HG02798 (cell line): ENCODE measurements at regions not wholly inside any gene's neighbourhood (a gene's known extent, or its start where the extent isn't known, plus 50 kb on each side); places are given as distances from the start of the nearest gene placed in this dataset.
"Not testable (repeated sequence)": the region's sequence is repeated elsewhere in the genome, so short reads cannot be mapped to it uniquely, and the experiment has no call there.

Experiments used
- ATAC-seq: cut with Tn5 transposase; IDR thresholded peaks from one replicate; pipeline ENCODE4 v1.9.1; 2021; ENCODE audit warnings: mild to moderate bottlenecking; ENCODE audit not compliant: unreplicated experiment, poor library complexity

GRCh38 chr6:23661549-23661948 is 464.5 kb upstream of the NRSN1 start:
- no peak for ATAC-seq

- no peak for ATAC-seq
Observed at GRCh38 chr6:23663096-23663495, 462.9 kb upstream of the NRSN1 start.

DNA sequence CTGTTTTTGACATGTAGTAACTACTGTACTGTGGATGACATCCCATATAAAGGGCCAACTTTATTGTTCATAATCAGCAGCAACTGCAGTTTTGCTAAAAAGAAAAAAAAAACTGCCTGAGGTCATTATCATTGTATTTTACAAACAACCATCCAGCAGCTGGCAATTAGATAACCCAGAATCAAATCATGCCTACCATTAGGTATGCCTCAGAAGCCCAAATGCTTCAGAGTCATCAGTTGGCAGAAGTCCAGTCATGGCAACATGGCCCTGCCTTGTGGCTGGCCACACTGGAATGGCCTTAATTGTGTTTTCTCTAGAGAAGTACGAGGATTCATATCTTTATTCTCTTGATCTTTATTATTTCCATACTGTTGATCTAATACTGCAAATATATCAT is 462.4 kb upstream of the NRSN1 start:
- ATAC-seq, result no peak

DNA sequence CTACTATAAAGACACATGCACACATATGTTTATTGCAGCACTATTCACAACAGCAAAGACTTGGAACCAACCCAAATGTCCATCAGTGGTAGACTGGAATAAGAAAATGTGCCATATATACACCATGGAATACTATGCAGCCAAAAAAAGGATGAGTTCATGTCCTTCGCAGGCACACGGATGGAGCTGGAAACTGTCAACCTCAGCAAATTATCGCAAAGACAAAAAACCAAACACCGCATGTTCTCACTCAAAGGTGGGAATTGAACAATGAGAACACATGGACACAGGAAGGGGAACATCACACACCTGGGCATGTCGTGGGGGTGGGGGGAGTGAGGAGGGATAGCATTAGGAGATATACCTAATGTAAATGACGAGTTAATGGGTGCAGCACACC is 460.1 kb upstream of the NRSN1 start:
- not testable (repeated sequence) for ATAC-seq

DNA sequence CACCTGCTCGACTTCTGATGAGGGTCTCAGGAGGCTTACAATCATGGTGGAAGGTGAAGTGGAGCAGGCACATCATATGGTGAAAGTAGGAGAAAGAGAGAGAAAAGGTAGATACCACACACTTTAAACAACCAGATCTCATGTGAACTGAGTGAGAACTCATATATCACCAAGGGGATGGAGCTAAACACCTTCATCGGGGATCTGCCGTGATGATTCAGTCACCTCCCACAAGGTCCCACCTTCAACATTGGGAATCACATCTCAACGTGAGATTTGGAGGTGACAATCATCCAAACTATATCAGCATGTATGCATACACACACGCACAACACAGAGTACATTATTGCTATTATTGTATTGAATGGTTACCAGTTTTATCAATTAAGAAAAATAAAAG is 453.3 kb upstream of the NRSN1 start:
- ATAC-seq, result no peak

DNA sequence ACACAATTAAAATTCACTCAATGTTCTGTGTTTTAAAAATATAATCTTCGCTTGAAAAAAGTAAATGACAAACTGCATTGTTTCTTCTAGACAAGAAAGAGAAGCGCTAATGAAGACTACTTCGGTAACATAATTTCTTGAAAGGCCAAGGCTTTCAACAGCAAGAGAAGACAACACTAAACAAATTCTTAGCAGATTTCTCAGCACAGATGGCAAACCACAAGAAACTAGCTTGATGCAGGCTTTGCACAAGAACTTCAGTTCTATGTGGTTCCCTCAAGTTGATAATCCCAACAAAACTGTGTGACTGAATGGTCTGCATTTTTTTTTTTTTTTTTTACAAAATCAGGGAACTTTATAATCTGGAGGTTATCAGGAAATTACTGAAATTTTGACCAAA is 447.4 kb upstream of the NRSN1 start:
- ATAC-seq, result no peak

GRCh38 chr6:23681743-23682142 is 444.3 kb upstream of the NRSN1 start:
- ATAC-seq, result no peak

- no peak for ATAC-seq
Observed at GRCh38 chr6:23688650-23689049, 437.4 kb upstream of the NRSN1 start.

GRCh38 chr6:23690453-23691049 is 435.5 kb upstream of the NRSN1 start:
- ATAC-seq, result no peak

- ATAC-seq, result no peak
Observed at GRCh38 chr6:23692184-23692583, 433.8 kb upstream of the NRSN1 start.

DNA sequence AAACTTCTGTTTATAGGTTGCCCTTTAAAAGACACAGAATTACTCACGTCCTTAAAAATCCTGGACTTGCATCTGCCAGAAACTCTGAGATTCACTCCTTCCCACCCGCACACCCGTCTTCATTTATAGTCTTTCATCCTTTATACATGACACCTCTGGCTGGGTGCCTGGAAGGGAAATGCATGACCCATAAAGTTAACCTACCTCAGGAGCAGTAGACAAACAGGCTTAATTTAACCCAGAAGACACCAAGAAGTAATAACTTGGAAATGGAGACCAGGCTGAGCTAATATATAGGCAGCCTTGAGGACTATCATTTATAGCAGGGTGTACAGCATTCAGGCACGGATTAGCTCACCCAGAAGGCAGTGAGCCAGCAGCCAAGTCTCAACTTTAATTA is 429.0 kb upstream of the NRSN1 start:
- no peak for ATAC-seq

- no peak for ATAC-seq
Observed at GRCh38 chr6:23704479-23705052, 421.4 kb upstream of the NRSN1 start.

DNA sequence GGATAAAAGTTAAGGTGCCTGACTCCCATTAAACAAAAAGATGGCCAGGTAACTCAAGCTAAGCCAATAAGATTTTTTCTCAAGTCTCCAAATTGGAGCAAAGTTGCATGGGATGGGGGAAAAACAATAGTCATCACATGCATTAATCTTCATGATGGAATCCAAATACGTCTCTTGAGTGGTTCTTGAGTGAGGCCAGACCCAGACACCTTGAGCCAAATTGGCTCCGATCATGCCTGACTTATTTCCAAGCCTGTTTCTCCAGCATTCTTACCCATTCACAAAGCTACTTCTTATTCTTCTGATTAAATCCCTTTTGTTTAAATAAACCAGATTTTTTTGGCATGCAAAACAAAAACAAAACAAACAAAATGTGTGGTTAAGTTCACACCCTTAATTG is 420.3 kb upstream of the NRSN1 start:
- no peak for ATAC-seq

GRCh38 chr6:23712756-23713155 is 413.3 kb upstream of the NRSN1 start:
- no peak for ATAC-seq

- ATAC-seq, result no peak
Observed at GRCh38 chr6:23713211-23713610, 412.8 kb upstream of the NRSN1 start.

DNA sequence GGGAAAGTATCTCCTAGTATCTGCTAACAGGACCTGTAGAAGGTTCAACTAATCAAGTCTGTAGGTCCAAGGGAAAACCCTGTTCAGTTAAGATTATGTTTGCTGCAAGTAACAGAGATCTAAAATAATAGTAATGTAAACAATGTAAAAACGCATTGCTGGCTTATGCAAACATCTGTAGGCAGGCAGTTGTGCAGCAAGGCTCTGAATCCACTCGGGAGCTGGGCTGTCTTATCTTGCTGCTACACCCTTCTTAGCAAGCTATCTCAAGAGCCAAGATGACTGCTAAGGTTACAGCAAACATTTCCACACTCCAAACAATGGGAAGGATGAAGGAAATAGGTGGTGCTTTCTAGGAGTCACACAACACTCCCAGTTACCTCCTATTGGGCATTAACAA is 397.3 kb upstream of the NRSN1 start:
- ATAC-seq, result no peak

GRCh38 chr6:23731609-23732008 is 394.4 kb upstream of the NRSN1 start:
- ATAC-seq, result no peak

DNA sequence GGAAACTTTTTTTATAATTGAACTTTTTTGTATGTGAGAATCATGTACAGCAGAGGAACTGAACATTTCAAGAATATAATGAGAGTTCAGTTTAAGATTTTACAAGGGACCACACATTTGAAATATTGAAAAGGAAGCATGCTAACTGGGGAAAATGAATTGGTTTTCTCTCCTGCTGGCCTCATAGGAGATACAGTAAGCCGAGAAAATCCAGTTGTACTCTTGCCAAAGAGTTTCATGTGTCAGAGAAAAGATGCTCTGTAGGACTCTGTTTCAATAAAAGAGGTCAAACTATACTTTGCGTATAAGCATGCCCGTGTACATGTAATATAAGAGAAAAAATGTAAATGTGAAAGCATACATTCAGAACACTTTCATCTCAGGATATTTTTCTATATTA is 393.5 kb upstream of the NRSN1 start:
- ATAC-seq, result no peak

DNA sequence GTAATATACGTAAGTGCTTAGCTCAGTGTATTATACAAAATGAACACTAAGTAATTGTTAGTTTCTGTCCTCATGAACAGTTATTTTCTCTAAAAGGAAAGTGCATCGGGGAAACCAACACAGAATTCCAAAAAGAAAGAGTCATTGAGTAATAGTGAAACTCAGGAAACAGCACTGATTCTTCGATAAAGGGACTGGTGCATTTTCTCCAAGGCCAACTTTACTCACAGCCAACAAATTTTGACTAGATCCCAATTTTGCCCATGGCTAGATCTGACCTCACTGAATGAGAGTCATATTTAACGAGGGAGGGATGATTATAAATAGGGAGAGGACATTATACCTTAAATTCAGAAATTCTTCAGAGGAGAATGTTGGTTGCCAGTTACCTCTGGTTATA is 390.9 kb upstream of the NRSN1 start:
- ATAC-seq, result no peak

DNA sequence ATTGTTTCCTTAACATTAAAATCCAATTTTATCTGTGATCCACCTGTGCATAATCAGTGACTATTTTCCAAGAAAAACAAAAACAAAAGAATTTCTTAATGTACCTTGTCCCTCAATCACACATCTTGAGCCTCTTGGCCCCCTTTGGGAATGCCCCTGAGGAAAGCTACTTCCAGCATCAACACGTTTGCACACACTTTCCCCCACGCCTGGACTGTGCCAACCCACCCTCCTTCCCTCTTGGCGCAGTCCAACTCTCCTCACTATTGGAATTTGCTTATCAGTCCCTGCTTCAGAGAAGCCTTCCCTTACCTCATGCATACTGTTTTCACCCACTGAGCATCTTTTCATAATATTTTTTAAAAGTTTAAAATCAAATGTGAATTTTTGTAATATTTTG is 389.4 kb upstream of the NRSN1 start:
- ATAC-seq, result no peak

GRCh38 chr6:23747239-23747638 is 378.8 kb upstream of the NRSN1 start:
- no peak for ATAC-seq

DNA sequence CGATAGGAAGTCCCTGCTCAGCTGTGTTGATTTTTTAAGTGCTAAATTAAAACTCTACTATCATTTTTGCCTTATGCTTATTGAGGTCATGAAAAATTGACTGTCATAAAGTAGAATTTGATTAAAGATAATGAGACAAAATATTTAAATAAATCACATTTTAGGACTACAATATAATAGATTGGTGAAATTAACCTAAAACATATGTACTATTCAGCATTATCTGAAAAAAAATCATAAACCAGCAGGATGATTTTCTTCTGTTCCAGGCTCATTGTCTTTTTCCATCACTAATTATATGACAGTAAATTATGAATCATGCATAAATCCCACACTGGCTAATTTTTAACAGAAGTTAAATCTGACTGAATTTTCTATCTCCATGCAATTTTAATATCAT is 373.6 kb upstream of the NRSN1 start:
- ATAC-seq, result no peak

DNA sequence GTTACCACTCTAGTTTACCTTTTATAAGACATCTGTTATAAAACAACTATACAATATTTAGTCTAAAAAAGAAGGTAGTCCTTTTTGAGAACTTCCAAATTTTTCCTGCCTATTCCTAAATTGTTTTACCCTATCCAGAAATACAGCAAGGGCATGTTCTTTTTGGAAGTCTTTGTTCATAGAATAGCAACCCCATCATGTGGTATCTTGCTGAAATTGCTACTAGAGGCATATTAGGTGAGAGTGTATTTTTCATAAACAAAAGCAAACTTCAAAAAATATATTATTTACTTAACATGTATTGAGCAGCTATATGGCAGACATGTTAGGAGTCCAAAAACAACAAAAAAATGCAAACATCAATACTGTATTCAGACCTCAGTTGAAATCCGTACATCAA is 371.8 kb upstream of the NRSN1 start:
- no peak for ATAC-seq
